ENCODE measurements at regions not wholly inside any gene's neighbourhood (a gene's known extent, or its start where the extent isn't known, plus 50 kb on each side); places are given as distances from the start of the nearest gene placed in this dataset.

- no peak for DNase-seq
Observed at GRCh38 chr9:80883826-80884579, 805.3 kb downstream of the TLE1 start.

- DNase-seq: no peak
Observed at GRCh38 chr9:80883426-80883825, 805.9 kb downstream of the TLE1 start.

GRCh38 chr9:80881940-80882339, 807.4 kb downstream of the TLE1 start:
- DNase-seq: peak; percentile 53

- no peak for DNase-seq
Observed at GRCh38 chr9:80881320-80881719, 808.0 kb downstream of the TLE1 start.

GRCh38 chr9:80878556-80878955, 810.8 kb downstream of the TLE1 start:
- no peak for DNase-seq

GRCh38 chr9:80875947-80876346, 813.4 kb downstream of the TLE1 start:
- DNase-seq: no peak

- no peak for DNase-seq
Observed at GRCh38 chr9:80874276-80874675, 815.1 kb downstream of the TLE1 start.

- DNase-seq: no peak
Observed at GRCh38 chr9:80873861-80874260, 815.5 kb downstream of the TLE1 start.

- no peak for DNase-seq
Observed at GRCh38 chr9:80871596-80871995, 817.8 kb downstream of the TLE1 start.

GRCh38 chr9:80867731-80868130, 821.6 kb downstream of the TLE1 start:
- no peak for DNase-seq

GRCh38 chr9:80866576-80867227, 822.6 kb downstream of the TLE1 start:
- DNase-seq: peak; percentile 68

- DNase-seq: peak; percentile 87
Observed at GRCh38 chr9:80866121-80866520, 823.2 kb downstream of the TLE1 start.

GRCh38 chr9:80843028-80843427, 846.3 kb downstream of the TLE1 start:
- no peak for DNase-seq

- DNase-seq: no peak
Observed at GRCh38 chr9:80842389-80842788, 847.0 kb downstream of the TLE1 start.

- no peak for DNase-seq
Observed at GRCh38 chr9:80841888-80842287, 847.5 kb downstream of the TLE1 start.

- no peak for DNase-seq
Observed at GRCh38 chr9:80839821-80840675, 849.3 kb downstream of the TLE1 start.

- DNase-seq: no peak
Observed at GRCh38 chr9:80836013-80836412, 853.3 kb downstream of the TLE1 start.

GRCh38 chr9:80831751-80832150, 857.6 kb downstream of the TLE1 start:
- no peak for DNase-seq

GRCh38 chr9:80811656-80812055, 877.7 kb downstream of the TLE1 start:
- no peak for DNase-seq

GRCh38 chr9:80811003-80811402, 878.3 kb downstream of the TLE1 start:
- no peak for DNase-seq

- DNase-seq: no peak
Observed at GRCh38 chr9:80806671-80807070, 882.7 kb downstream of the TLE1 start.

- no peak for DNase-seq
Observed at GRCh38 chr9:80804873-80805272, 884.5 kb downstream of the TLE1 start.

- no peak for DNase-seq
Observed at GRCh38 chr9:80797831-80798688, 891.3 kb downstream of the TLE1 start.
